Right forelimb (tissue), 1 donor: ENCODE measurements at regions not wholly inside any gene's neighbourhood (a gene's known extent, or its start where the extent isn't known, plus 50 kb on each side); places are given as distances from the start of the nearest gene placed in this dataset.
A peak's percentile ranks its signal among the peaks of the same experiment; 100 is the strongest.
"Not testable (repeated sequence)": the region's sequence is repeated elsewhere in the genome, so short reads cannot be mapped to it uniquely, and the experiment has no call there.

Source experiments
- DNase-seq: peaks from one replicate; pipeline ENCODE4 v3.0.0-alpha.2; 2018

- no peak for DNase-seq
These were observed 660.3 kb upstream of the PITX2 start for GRCh38 chr4:111283066-111283677.

GRCh38 chr4:111296466-111296865, 673.6 kb upstream of the PITX2 start:
- no peak for DNase-seq

GRCh38 chr4:111303806-111304205, 680.9 kb upstream of the PITX2 start:
- no peak for DNase-seq

- DNase-seq = no peak
These were observed 700.6 kb upstream of the PITX2 start for GRCh38 chr4:111323496-111323895.

GRCh38 chr4:111323916-111324315, 701.0 kb upstream of the PITX2 start:
- DNase-seq = no peak

GRCh38 chr4:111326450-111326849, 703.6 kb upstream of the PITX2 start:
- no peak for DNase-seq

GRCh38 chr4:111330786-111331185, 707.9 kb upstream of the PITX2 start:
- no peak for DNase-seq

- DNase-seq = no peak
These were observed 711.5 kb upstream of the PITX2 start for GRCh38 chr4:111334361-111334760.

- DNase-seq = not testable (repeated sequence)
These were observed 714.5 kb upstream of the PITX2 start for GRCh38 chr4:111337186-111337876.

GRCh38 chr4:111359602-111360001, 736.7 kb upstream of the PITX2 start:
- no peak for DNase-seq

GRCh38 chr4:111360906-111361305, 738.0 kb upstream of the PITX2 start:
- no peak for DNase-seq

GRCh38 chr4:111362941-111363361, 740.1 kb upstream of the PITX2 start:
- DNase-seq = peak; percentile 42

- not testable (repeated sequence) for DNase-seq
These were observed 755.0 kb upstream of the PITX2 start for GRCh38 chr4:111377880-111378279.

- no peak for DNase-seq
These were observed 756.7 kb upstream of the FAM241A start for GRCh38 chr4:111388561-111388960.

GRCh38 chr4:111391829-111392228, 753.4 kb upstream of the FAM241A start:
- no peak for DNase-seq

GRCh38 chr4:111393781-111394180, 751.5 kb upstream of the FAM241A start:
- DNase-seq = no peak

GRCh38 chr4:111398906-111399330, 746.3 kb upstream of the FAM241A start:
- no peak for DNase-seq

- no peak for DNase-seq
These were observed 745.6 kb upstream of the FAM241A start for GRCh38 chr4:111399623-111400022.

- DNase-seq = no peak
These were observed 744.5 kb upstream of the FAM241A start for GRCh38 chr4:111400741-111401140.

- DNase-seq = no peak
These were observed 740.6 kb upstream of the FAM241A start for GRCh38 chr4:111404673-111405072.

- DNase-seq = no peak
These were observed 739.3 kb upstream of the FAM241A start for GRCh38 chr4:111405989-111406388.

- DNase-seq = no peak
These were observed 734.7 kb upstream of the FAM241A start for GRCh38 chr4:111410571-111410970.

GRCh38 chr4:111417521-111417920, 727.7 kb upstream of the FAM241A start:
- no peak for DNase-seq

GRCh38 chr4:111433441-111433840, 711.8 kb upstream of the FAM241A start:
- no peak for DNase-seq

GRCh38 chr4:111434586-111434985, 710.7 kb upstream of the FAM241A start:
- no peak for DNase-seq
